HEK293 (cell line): ENCODE measurements at regions not wholly inside any gene's neighbourhood (a gene's known extent, or its start where the extent isn't known, plus 50 kb on each side); places are given as distances from the start of the nearest gene placed in this dataset.

ENCODE experiments used
- CTCF ChIA-PET: fragments of 350-600 bp; formaldehyde crosslinking; extraction: SDS; loops from one replicate; lab custom pipeline; 2021; ENCODE audit warnings: antibody characterized with exemption; lab: Yijun Ruan, JAX
- POLR2A ChIA-PET: fragments of 300-600 bp; formaldehyde crosslinking; extraction: SDS; loops from one replicate; lab custom pipeline; 2020; ENCODE audit warnings: antibody characterized with exemption, inconsistent platforms; lab: Yijun Ruan, JAX
- H3K27ac ChIP-seq: fragments of 200-500 bp; sonication (Bioruptor generic); 2 replicates; pipeline ENCODE4 v1.5.1; 2014; ENCODE audit warnings: low read depth, low read length, control low read depth, inconsistent platforms; ENCODE audit errors: extremely low read depth
- H3K36me3 ChIP-seq, 2 experiments: fragments of 200-500 bp in 1 of 2; sonication (Bioruptor generic) in 1 of 2; 1 replicate in 1 of 2; 2 replicates in 1 of 2; pipeline ENCODE4 v1.5.1; 2014 to 2017; ENCODE audit warnings: inconsistent platforms in 2 of 2, low read length in 2 of 2; ENCODE audit not compliant: control insufficient read depth in 2 of 2, insufficient read depth in 1 of 2
- H3K4me1 ChIP-seq: fragments of 200-500 bp; sonication (Bioruptor generic); 2 replicates; pipeline ENCODE4 v1.5.1; 2014; ENCODE audit warnings: mild to moderate bottlenecking, low read length, inconsistent platforms; ENCODE audit not compliant: control insufficient read depth, insufficient read depth
- H3K4me3 ChIP-seq: 2 replicates; pipeline ENCODE4 v1.5.1; 2011; ENCODE audit warnings: low read depth, mild to moderate bottlenecking, control low read depth, low read length, moderate library complexity
- H3K9me3 ChIP-seq: fragments of 200-500 bp; sonication (Bioruptor generic); 2 replicates; pipeline ENCODE4 v1.5.1; 2014; ENCODE audit warnings: low read depth, low read length, inconsistent platforms; ENCODE audit not compliant: control insufficient read depth, insufficient read depth
- GLI4 ChIP-seq: fragments of 450-650 bp; formaldehyde crosslinking; IDR thresholded peaks from 2 replicates; pipeline ENCODE4 v1.5.1; 2016; ENCODE audit warnings: missing biosample characterization, missing genetic modification characterization
- KLF1 ChIP-seq: fragments of 450-650 bp; formaldehyde crosslinking; IDR thresholded peaks from 2 replicates; pipeline ENCODE4 v1.5.1; 2016; ENCODE audit warnings: missing biosample characterization, missing genetic modification characterization
- KLF10 ChIP-seq: fragments of 450-650 bp; IDR thresholded peaks from 2 replicates; pipeline ENCODE4 v1.5.1; 2018; ENCODE audit warnings: missing biosample characterization, mild to moderate bottlenecking, missing genetic modification characterization
- KLF7 ChIP-seq: fragments of 450-650 bp; formaldehyde crosslinking; IDR thresholded peaks from 2 replicates; pipeline ENCODE4 v1.5.1; 2016; ENCODE audit warnings: missing biosample characterization, missing genetic modification characterization, borderline replicate concordance
- REPIN1 ChIP-seq: fragments of 450-650 bp; formaldehyde crosslinking; IDR thresholded peaks from 2 replicates; pipeline ENCODE4 v1.5.1; 2017; ENCODE audit warnings: missing biosample characterization, missing genetic modification characterization, low read depth
- SALL2 ChIP-seq: fragments of 450-650 bp; formaldehyde crosslinking; IDR thresholded peaks from 2 replicates; pipeline ENCODE4 v1.5.0; 2017; ENCODE audit warnings: missing biosample characterization, mild to moderate bottlenecking, missing genetic modification characterization, borderline replicate concordance
- TRIM28 ChIP-seq: IDR thresholded peaks from 2 replicates; pipeline ENCODE4 v1.6.1; 2011; ENCODE audit warnings: low read length, control low read depth, borderline replicate concordance
- YY1 ChIP-seq: fragments of 450-650 bp; formaldehyde crosslinking; IDR thresholded peaks from 2 replicates; pipeline ENCODE4 v1.5.1; 2018; ENCODE audit warnings: missing biosample characterization, missing genetic modification characterization
- ZBTB11 ChIP-seq: fragments of 450-650 bp; formaldehyde crosslinking; conservative IDR thresholded peaks from 2 replicates; pipeline ENCODE4 v1.5.1; 2016; ENCODE audit warnings: low read depth, missing biosample characterization, missing genetic modification characterization
- ZEB2 ChIP-seq: fragments of 450-650 bp; formaldehyde crosslinking; IDR thresholded peaks from 2 replicates; pipeline ENCODE4 v1.5.1; 2016; ENCODE audit warnings: missing biosample characterization, missing genetic modification characterization
- ZFP41 ChIP-seq: fragments of 450-650 bp; formaldehyde crosslinking; IDR thresholded peaks from 2 replicates; pipeline ENCODE4 v1.5.1; 2016; ENCODE audit warnings: missing biosample characterization, missing genetic modification characterization, borderline replicate concordance
- ZNF114 ChIP-seq: fragments of 450-650 bp; formaldehyde crosslinking; IDR thresholded peaks from 2 replicates; pipeline ENCODE4 v1.5.0; 2017; ENCODE audit warnings: missing biosample characterization, missing genetic modification characterization
- ZNF138 ChIP-seq: fragments of 450-650 bp; formaldehyde crosslinking; IDR thresholded peaks from 2 replicates; pipeline ENCODE4 v1.5.1; 2016; ENCODE audit warnings: missing biosample characterization, missing genetic modification characterization, borderline replicate concordance
- ZNF274 ChIP-seq, 2 experiments: fragments of 200-500 bp in 1 of 2; fragments of 450-650 bp in 1 of 2; sonication (Bioruptor generic) in 1 of 2; formaldehyde crosslinking in 1 of 2; IDR thresholded peaks; 2 replicates each; pipeline versions ENCODE4 v1.5.1 to v1.6.1; 2014 to 2016; ENCODE audit warnings: borderline replicate concordance in 1 of 2, inconsistent platforms in 1 of 2, low read length in 1 of 2, missing biosample characterization in 1 of 2, missing genetic modification characterization in 1 of 2
- ZNF366 ChIP-seq: fragments of 450-650 bp; formaldehyde crosslinking; conservative IDR thresholded peaks from 2 replicates; pipeline ENCODE4 v1.5.1; 2016; ENCODE audit warnings: missing biosample characterization, missing genetic modification characterization
- ZNF394 ChIP-seq: fragments of 450-650 bp; formaldehyde crosslinking; IDR thresholded peaks from 2 replicates; pipeline ENCODE4 v1.5.1; 2016; ENCODE audit warnings: missing biosample characterization, missing genetic modification characterization, mild to moderate bottlenecking, moderate library complexity, borderline replicate concordance
- ZNF416 ChIP-seq: fragments of 450-650 bp; formaldehyde crosslinking; IDR thresholded peaks from 2 replicates; pipeline ENCODE4 v1.5.1; 2016; ENCODE audit warnings: missing biosample characterization, missing genetic modification characterization
- ZNF548 ChIP-seq: fragments of 450-650 bp; formaldehyde crosslinking; IDR thresholded peaks from 2 replicates; pipeline ENCODE4 v1.5.1; 2016; ENCODE audit warnings: missing biosample characterization, missing genetic modification characterization
- ZNF555 ChIP-seq: fragments of 450-650 bp; formaldehyde crosslinking; conservative IDR thresholded peaks from 2 replicates; pipeline ENCODE4 v1.5.1; 2017; ENCODE audit warnings: missing biosample characterization, mild to moderate bottlenecking, missing genetic modification characterization, inconsistent platforms
- ZNF585B ChIP-seq: fragments of 450-650 bp; formaldehyde crosslinking; IDR thresholded peaks from 2 replicates; pipeline ENCODE4 v1.5.1; 2016; ENCODE audit warnings: missing biosample characterization, missing genetic modification characterization
- ZNF843 ChIP-seq: fragments of 450-650 bp; formaldehyde crosslinking; IDR thresholded peaks from 2 replicates; pipeline ENCODE4 v1.5.1; 2016; ENCODE audit warnings: missing biosample characterization, missing genetic modification characterization
- ZSCAN23 ChIP-seq: fragments of 450-650 bp; formaldehyde crosslinking; IDR thresholded peaks from 2 replicates; pipeline ENCODE4 v1.5.1; 2016; ENCODE audit warnings: missing biosample characterization, missing genetic modification characterization
- TF ChIP-seq, protein P1 (sequence below): fragments of 450-650 bp; formaldehyde crosslinking; IDR thresholded peaks from 2 replicates; pipeline ENCODE4 v1.5.1; 2016; ENCODE audit warnings: missing biosample characterization, missing genetic modification characterization, borderline replicate concordance
- TF ChIP-seq, protein P2 (sequence below): fragments of 450-650 bp; formaldehyde crosslinking; IDR thresholded peaks from 2 replicates; pipeline ENCODE4 v1.5.1; 2016; ENCODE audit warnings: missing biosample characterization, missing genetic modification characterization
- TF ChIP-seq, protein P3 (sequence below): fragments of 450-650 bp; formaldehyde crosslinking; IDR thresholded peaks from 2 replicates; pipeline ENCODE4 v1.5.1; 2016; ENCODE audit warnings: missing biosample characterization, missing genetic modification characterization

GRCh38 chr7:113307147-113307546 lies 188.8 kb upstream of the SMIM30 start (continued):
- TF ChIP-seq, protein P1, sequence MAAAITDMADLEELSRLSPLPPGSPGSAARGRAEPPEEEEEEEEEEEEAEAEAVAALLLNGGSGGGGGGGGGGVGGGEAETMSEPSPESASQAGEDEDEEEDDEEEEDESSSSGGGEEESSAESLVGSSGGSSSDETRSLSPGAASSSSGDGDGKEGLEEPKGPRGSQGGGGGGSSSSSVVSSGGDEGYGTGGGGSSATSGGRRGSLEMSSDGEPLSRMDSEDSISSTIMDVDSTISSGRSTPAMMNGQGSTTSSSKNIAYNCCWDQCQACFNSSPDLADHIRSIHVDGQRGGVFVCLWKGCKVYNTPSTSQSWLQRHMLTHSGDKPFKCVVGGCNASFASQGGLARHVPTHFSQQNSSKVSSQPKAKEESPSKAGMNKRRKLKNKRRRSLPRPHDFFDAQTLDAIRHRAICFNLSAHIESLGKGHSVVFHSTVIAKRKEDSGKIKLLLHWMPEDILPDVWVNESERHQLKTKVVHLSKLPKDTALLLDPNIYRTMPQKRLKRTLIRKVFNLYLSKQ (tag by site-specific recombination), result no peak
- TF ChIP-seq ZNF274 (IDR thresholded peaks at IDR 0.05; ENCODE audit: low read length) (no peak), ZNF274 (tag by site-specific recombination; IDR thresholded peaks at IDR 0.05; ENCODE audit: borderline replicate concordance) (no peak), ZNF548 (tag by site-specific recombination) (no peak), ZNF416 (no peak), KLF7 (tag by site-specific recombination) (no peak), KLF1 (tag by site-specific recombination) (no peak), KLF10 (tag by site-specific recombination) (no peak), ZEB2 (tag by site-specific recombination) (no peak)

DNA sequence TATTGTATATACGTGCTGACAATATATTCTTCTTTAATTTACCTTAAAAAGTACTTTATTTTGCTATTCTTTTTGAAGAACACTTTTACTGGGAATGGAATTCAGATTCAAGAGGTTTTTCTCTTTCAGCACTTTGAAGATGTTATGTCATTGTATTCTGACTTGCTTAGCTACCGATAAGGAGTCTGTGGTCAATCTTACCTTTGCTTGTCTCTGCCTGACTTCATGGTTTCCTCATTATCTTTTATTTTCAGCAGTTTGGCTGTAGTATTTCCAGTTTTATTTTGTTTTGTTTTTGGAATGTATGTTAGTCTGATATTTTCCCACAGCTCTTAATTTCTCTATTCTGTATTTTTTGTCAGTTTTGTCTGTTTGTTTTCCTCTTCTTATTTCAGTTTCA lies 187.9 kb upstream of the SMIM30 start:
- Histone ChIP-seq H3K4me3 (no peak overlapping the region), H3K4me1 (no peaks in the 10 kb centered on the region), H3K27ac (no peak overlapping the region)
- TF ChIP-seq ZBTB11 (tag by site-specific recombination) (no peak), ZSCAN23 (tag by site-specific recombination) (no peak), GLI4 (tag by site-specific recombination) (no peak), ZNF555 (tag by site-specific recombination) (no peak), TRIM28 (no peak), ZNF114 (tag by site-specific recombination) (no peak), KLF10 (tag by site-specific recombination) (no peak), ZNF843 (tag by site-specific recombination) (no peak), ZNF585B (no peak), ZFP41 (tag by site-specific recombination) (no peak), REPIN1 (tag by site-specific recombination) (no peak), YY1 (tag by site-specific recombination) (no peak), ZNF138 (tag by site-specific recombination) (no peak), ZNF394 (tag by site-specific recombination) (no peak), ZNF366 (tag by site-specific recombination) (no peak), SALL2 (tag by site-specific recombination) (no peak)
- TF ChIP-seq, protein P2, sequence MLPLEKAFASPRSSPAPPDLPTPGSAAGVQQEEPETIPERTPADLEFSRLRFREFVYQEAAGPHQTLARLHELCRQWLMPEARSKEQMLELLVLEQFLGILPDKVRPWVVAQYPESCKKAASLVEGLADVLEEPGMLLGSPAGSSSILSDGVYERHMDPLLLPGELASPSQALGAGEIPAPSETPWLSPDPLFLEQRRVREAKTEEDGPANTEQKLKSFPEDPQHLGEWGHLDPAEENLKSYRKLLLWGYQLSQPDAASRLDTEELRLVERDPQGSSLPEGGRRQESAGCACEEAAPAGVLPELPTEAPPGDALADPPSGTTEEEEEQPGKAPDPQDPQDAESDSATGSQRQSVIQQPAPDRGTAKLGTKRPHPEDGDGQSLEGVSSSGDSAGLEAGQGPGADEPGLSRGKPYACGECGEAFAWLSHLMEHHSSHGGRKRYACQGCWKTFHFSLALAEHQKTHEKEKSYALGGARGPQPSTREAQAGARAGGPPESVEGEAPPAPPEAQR (tag by site-specific recombination), result no peak
- TF ChIP-seq, protein P3, sequence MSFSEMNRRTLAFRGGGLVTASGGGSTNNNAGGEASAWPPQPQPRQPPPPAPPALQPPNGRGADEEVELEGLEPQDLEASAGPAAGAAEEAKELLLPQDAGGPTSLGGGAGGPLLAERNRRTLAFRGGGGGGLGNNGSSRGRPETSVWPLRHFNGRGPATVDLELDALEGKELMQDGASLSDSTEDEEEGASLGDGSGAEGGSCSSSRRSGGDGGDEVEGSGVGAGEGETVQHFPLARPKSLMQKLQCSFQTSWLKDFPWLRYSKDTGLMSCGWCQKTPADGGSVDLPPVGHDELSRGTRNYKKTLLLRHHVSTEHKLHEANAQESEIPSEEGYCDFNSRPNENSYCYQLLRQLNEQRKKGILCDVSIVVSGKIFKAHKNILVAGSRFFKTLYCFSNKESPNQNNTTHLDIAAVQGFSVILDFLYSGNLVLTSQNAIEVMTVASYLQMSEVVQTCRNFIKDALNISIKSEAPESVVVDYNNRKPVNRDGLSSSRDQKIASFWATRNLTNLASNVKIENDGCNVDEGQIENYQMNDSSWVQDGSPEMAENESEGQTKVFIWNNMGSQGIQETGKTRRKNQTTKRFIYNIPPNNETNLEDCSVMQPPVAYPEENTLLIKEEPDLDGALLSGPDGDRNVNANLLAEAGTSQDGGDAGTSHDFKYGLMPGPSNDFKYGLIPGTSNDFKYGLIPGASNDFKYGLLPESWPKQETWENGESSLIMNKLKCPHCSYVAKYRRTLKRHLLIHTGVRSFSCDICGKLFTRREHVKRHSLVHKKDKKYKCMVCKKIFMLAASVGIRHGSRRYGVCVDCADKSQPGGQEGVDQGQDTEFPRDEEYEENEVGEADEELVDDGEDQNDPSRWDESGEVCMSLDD (tag by site-specific recombination), result no peak
- TF ChIP-seq, all 188 proteins: peak for 0
- ChIA-PET POLR2A (no interaction called here), CTCF (interaction anchor here (0.7 kb wide), 1 partner anchor 212 kb away, joined by 3 read pairs; no protein-coding TSS in a partner anchor)
- Histone ChIP-seq H3K36me3 (no peaks in the 10 kb centered on the region), H3K9me3 (no peaks in the 10 kb centered on the region)
